PC-3 (cell line): ENCODE measurements at regions not wholly inside any gene's neighbourhood (a gene's known extent, or its start where the extent isn't known, plus 50 kb on each side); places are given as distances from the start of the nearest gene placed in this dataset.

ENCODE experiments used
- ATAC-seq: fragments of 200-7000 bp; cut with Tn5 transposase; 2 replicates; pipeline ENCODE4 v1.9.1; 2020; ENCODE audit warnings: mild to moderate bottlenecking, moderate library complexity
- BruUV-seq: library from RNA; stranded (reverse); fragments of 400-500 nt; replicated peaks from 2 replicates; lab custom pipeline; 2021; lab: Mats Ljungman, UMichigan
- CTCF ChIA-PET: fragments of 300-600 bp; sonication (Branson Sonifier 250); formaldehyde crosslinking; loops from one replicate; lab custom pipeline; 2022; ENCODE audit warnings: antibody characterized with exemption; lab: Charles Lee
- POLR2A ChIA-PET: fragments of 300-600 bp; sonication (Branson Sonifier 250); formaldehyde crosslinking; loops from one replicate; lab custom pipeline; 2022; ENCODE audit warnings: antibody characterized with exemption; ENCODE audit not compliant: unreplicated experiment; lab: Charles Lee
- DNase-seq: peaks from one replicate; pipeline ENCODE4 v3.0.0-alpha.2; 2015
- H2AFZ ChIP-seq: fragments of 300-600 bp; sonication (generic); 2 replicates; pipeline ENCODE4 v1.6.0; 2016; ENCODE audit warnings: antibody characterized with exemption, low read length
- H3F3A ChIP-seq: fragments of 300-600 bp; sonication (generic); one replicate; pipeline ENCODE4 v1.6.0; 2017; ENCODE audit warnings: antibody characterized with exemption, low read length, control low read depth, mild to moderate bottlenecking; ENCODE audit not compliant: unreplicated experiment
- H3K27ac ChIP-seq: fragments of 300-600 bp; sonication (generic); 2 replicates; pipeline ENCODE4 v1.5.1; 2016; ENCODE audit warnings: mild to moderate bottlenecking, low read length
- H3K27me3 ChIP-seq: fragments of 300-600 bp; sonication (generic); 2 replicates; pipeline ENCODE4 v1.6.1; 2016; ENCODE audit warnings: low read length, mixed read lengths
- H3K36me3 ChIP-seq: fragments of 300-600 bp; sonication (generic); 2 replicates; pipeline ENCODE4 v1.6.1; 2016; ENCODE audit warnings: low read depth, mixed run types, low read length, mixed read lengths
- H3K4me1 ChIP-seq: fragments of 300-600 bp; sonication (generic); 2 replicates; pipeline ENCODE4 v1.5.1; 2016; ENCODE audit warnings: low read length; ENCODE audit not compliant: insufficient read depth
- H3K4me2 ChIP-seq: fragments of 300-600 bp; sonication (generic); 2 replicates; pipeline ENCODE4 v1.6.0; 2016; ENCODE audit warnings: low read length
- H3K4me3 ChIP-seq: fragments of 300-600 bp; sonication (generic); 2 replicates; pipeline ENCODE4 v1.5.1; 2016; ENCODE audit warnings: mild to moderate bottlenecking, low read length, mixed read lengths
- H3K79me2 ChIP-seq: fragments of 300-600 bp; sonication (generic); 2 replicates; pipeline ENCODE4 v1.6.1; 2017; ENCODE audit warnings: low read length, mixed read lengths
- H3K9ac ChIP-seq: fragments of 300-600 bp; sonication (generic); 2 replicates; pipeline ENCODE4 v1.6.0; 2016; ENCODE audit warnings: mild to moderate bottlenecking, low read length
- H3K9me2 ChIP-seq: fragments of 300-600 bp; sonication (generic); replicated peaks from 2 replicates; pipeline ENCODE4 v1.6.1; 2016; ENCODE audit warnings: mixed run types, low read length, mixed read lengths
- H3K9me3 ChIP-seq: fragments of 300-600 bp; sonication (generic); 2 replicates; pipeline ENCODE4 v1.6.1; 2016; ENCODE audit warnings: low read length, mixed read lengths
- H4K20me1 ChIP-seq: fragments of 300-600 bp; sonication (generic); 2 replicates; pipeline ENCODE4 v1.6.1; 2016; ENCODE audit warnings: low read length, mixed read lengths
- EZH2 ChIP-seq: fragments of 300-600 bp; sonication (generic); IDR thresholded peaks from one replicate; pipeline ENCODE4 v1.6.1; 2017; ENCODE audit warnings: antibody characterized with exemption, mild to moderate bottlenecking, low read length; ENCODE audit not compliant: unreplicated experiment
- EZH2phosphoT487 ChIP-seq: fragments of 300-600 bp; sonication (generic); IDR thresholded peaks from 2 replicates; pipeline ENCODE4 v1.6.1; 2018; ENCODE audit warnings: mild to moderate bottlenecking, antibody characterized with exemption, low read length, borderline replicate concordance
- intact Hi-C: fragments of 100-400 bp; cut with micrococcal nuclease; formaldehyde crosslinking; loops from 2 replicates; pipeline ENCODE4 v1.9.0; 2023
- TF ChIP-seq, protein P1 (sequence below): fragments of 300-600 bp; sonication (generic); conservative IDR thresholded peaks from 2 replicates; pipeline ENCODE4 v1.5.1; 2017; ENCODE audit warnings: antibody characterized with exemption, low read depth, mild to moderate bottlenecking, low read length

DNA sequence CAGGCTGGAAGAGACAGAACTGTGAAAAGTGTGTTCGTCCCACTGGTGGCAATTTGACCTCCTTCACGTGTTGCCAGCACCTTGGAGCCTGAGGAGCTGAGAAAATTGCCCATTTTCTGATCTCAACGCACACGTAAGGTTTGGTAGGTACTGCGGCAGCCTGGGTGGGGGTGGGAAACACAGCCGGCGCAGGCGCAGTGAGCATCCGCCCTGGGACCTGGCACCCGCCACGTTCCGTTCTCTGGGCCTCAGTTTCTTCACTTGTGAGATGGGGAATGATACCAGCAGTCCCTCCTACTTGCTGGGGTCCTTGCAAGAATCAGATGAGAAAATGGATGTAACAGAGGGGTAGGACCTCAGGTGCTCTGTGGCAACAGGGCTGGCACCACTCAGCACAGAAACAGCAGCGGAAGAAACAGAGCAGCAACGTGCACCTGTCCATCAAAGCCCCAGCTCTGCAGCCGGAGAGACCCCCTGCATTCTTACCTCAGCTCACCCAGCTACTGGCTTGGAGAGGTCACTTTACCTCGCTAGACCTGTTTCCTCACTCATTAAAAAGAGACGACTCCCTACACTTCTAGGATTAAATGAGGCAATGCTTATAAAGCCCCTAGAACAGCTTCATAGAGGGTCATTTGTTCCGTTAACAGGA is 458.0 kb upstream of the ID2 start:
- DNase-seq: no peak
- Histone ChIP-seq H3K9me3 (no peaks in the 10 kb centered on the region), H3K4me2 (no peak overlapping the region), H3K9ac (no peak overlapping the region), H4K20me1 (no peaks in the 10 kb centered on the region), H3K79me2 (no peaks in the 10 kb centered on the region), H3F3A (no peaks in the 10 kb centered on the region), H2AFZ (no peak overlapping the region), H3K36me3 (no peaks in the 10 kb centered on the region), H3K9me2 (no peaks in the 10 kb centered on the region), H3K4me3 (no peak overlapping the region), H3K4me1 (no peaks in the 10 kb centered on the region), H3K27me3 (no peaks in the 10 kb centered on the region), H3K27ac (no peak overlapping the region)
- TF ChIP-seq EZH2: no peak
- TF ChIP-seq, protein P1, sequence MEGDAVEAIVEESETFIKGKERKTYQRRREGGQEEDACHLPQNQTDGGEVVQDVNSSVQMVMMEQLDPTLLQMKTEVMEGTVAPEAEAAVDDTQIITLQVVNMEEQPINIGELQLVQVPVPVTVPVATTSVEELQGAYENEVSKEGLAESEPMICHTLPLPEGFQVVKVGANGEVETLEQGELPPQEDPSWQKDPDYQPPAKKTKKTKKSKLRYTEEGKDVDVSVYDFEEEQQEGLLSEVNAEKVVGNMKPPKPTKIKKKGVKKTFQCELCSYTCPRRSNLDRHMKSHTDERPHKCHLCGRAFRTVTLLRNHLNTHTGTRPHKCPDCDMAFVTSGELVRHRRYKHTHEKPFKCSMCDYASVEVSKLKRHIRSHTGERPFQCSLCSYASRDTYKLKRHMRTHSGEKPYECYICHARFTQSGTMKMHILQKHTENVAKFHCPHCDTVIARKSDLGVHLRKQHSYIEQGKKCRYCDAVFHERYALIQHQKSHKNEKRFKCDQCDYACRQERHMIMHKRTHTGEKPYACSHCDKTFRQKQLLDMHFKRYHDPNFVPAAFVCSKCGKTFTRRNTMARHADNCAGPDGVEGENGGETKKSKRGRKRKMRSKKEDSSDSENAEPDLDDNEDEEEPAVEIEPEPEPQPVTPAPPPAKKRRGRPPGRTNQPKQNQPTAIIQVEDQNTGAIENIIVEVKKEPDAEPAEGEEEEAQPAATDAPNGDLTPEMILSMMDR: no peak
- intact Hi-C loops: no loop called here
- CTCF ChIA-PET: no interaction called here
- POLR2A ChIA-PET: no interaction called here
- no TSS peak for BruUV-seq
- no peak for ATAC-seq

DNA sequence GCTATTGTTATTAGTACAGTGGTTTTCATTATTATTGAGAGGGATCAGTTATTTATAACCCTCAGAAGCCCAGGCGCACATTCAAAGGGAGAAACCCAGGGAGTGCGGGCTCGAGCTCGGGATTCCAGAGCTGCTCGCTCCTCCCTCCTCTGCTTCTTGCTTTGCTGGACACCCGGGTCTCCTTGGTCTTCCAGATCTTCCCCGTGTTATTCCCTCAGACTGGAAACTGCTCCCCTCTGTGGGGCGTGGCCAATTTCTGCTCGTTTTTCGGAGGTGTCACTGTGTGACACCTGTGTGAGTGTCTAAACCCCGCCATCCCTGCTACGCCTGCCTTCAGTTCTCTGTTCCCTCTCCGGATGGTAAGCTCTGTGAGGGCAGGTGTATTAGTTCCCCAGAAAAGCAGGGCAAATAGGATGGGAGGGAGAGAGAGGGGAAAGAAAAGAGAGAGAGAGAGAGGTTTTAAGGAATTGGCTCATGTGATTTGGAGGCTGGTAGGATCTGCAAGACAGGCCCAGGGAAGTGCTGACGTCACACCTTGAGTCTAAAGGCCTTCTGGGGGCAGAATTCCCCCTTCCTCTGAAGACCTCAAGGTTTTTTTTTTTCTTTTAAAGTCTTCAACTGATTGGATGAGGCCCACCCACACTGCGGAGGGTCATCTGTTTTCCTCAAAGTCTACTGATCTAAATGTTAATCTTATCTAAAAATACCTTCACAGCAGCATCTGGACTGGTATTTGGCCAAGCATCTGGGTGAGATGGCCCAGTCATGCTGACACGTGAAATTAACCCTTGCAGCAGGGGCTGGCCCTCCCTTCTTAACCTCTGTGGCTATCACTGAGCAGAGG is 457.3 kb upstream of the ID2 start:
- Histone ChIP-seq H3K27ac (no peak overlapping the region), H3F3A (no peaks in the 10 kb centered on the region), H3K79me2 (no peaks in the 10 kb centered on the region), H3K4me1 (peaks cover 4% of the 10 kb centered on the region; the same call in 1 of the 2 replicates), H4K20me1 (no peaks in the 10 kb centered on the region), H3K9me3 (no peaks in the 10 kb centered on the region), H3K36me3 (no peaks in the 10 kb centered on the region), H3K9me2 (no peaks in the 10 kb centered on the region), H3K4me3 (no peak overlapping the region), H2AFZ (no peak overlapping the region), H3K27me3 (no peaks in the 10 kb centered on the region), H3K9ac (no peak overlapping the region), H3K4me2 (no peak overlapping the region)
- no TSS peak for BruUV-seq
- CTCF ChIA-PET: no interaction called here
- intact Hi-C loops: no loop called here
- ATAC-seq (no peak), DNase-seq (no peak)
- POLR2A ChIA-PET: no interaction called here
- TF ChIP-seq EZH2phosphoT487: no peak
- TF ChIP-seq, protein P1: no peak
- TF ChIP-seq EZH2: no peak

DNA sequence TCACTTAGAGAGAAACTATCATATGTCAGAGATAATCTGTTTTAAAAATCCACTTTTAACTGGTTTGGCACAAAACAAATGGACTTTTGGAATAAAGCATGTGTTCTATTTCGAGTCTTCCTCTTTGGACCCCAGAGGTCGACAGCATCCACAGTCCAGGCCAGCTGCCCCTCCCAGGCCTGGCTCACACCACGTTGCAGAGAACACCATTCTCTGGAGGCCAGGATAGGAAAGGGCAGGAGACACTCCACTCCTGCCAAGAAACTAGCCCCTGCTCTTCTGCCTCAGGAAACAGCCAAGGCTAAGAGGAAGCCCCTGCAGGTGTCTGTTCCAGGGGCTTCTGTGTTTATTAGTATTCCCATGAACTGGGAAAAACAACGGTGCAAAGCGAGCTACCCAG is 456.6 kb upstream of the ID2 start:
- Histone ChIP-seq H3K9me3 (no peaks in the 10 kb centered on the region), H3K4me1 (peaks cover 10% of the 10 kb centered on the region), H3K27me3 (no peaks in the 10 kb centered on the region), H4K20me1 (no peaks in the 10 kb centered on the region), H3K9me2 (no peaks in the 10 kb centered on the region), H3K27ac (no peak overlapping the region), H2AFZ (no peak overlapping the region), H3F3A (no peaks in the 10 kb centered on the region), H3K79me2 (no peaks in the 10 kb centered on the region), H3K9ac (no peak overlapping the region), H3K4me2 (no peak overlapping the region), H3K36me3 (no peaks in the 10 kb centered on the region), H3K4me3 (no peak overlapping the region)
- TF ChIP-seq, protein P1: no peak
- TF ChIP-seq EZH2phosphoT487 (no peak), EZH2 (no peak)
- POLR2A ChIA-PET: no interaction called here
- intact Hi-C loops: no loop called here
- CTCF ChIA-PET: no interaction called here
- DNase-seq: no peak
- no TSS peak for BruUV-seq
- no peak for ATAC-seq
